ENCODE measurements at regions not wholly inside any gene's neighbourhood (a gene's known extent, or its start where the extent isn't known, plus 50 kb on each side); places are given as distances from the start of the nearest gene placed in this dataset.

DNA sequence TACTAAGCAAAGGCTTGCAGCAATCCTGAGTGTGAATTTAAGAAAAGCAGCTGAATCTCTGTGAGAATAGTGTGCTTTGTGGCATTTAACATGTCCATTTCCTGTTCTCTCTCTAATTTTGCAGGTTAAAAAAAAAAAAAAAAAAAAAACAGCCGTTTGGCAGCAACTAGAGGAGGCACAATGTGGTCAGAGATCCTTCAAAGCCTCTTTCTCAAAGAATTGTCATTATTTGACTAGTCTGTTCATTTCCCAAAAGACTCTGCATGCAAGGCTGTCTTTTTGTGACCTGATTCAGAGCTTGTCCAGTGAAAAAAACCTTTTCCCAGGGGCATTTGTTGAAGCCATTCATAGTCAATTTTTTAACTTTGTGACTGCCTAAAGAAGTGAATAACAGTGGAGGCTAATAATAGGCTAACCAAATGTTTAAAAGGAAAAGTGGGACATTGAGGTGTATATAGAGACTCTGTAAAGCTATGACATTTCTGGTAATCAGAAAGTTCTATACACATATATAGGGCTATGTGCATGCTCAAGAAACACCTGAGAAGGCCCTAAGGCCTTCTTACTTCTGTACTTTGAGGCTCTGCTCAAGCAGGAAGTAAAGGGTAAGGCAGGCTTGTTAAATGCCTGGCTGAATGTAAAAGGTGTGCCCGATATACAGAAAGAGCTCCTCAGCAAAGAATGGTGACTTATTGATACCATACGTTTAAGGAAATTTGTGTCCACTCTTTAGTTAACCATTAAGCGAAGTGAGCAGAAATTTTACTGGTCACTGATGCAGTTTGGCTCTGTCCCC, 289.6 kb upstream of the RAB6C start:
- Mint-ChIP-seq H3K36me3 (no peaks in the 10 kb centered on the region), H3K4me1 (no peaks in the 10 kb centered on the region), H3K9me3 (peaks cover 26% of the 10 kb centered on the region), H3K27ac (no peak overlapping the region), H3K27me3 (ENCODE audit: insufficient read depth, low read depth) (peaks cover 2% of the 10 kb centered on the region), H3K4me3 (no peak overlapping the region)
- Histone ChIP-seq H2AFZ (replicated peaks) (peak overlapping the region; percentile 46), H3K27me3 (no peaks in the 10 kb centered on the region), H3K9ac (no peak overlapping the region), H3K27ac (no peak overlapping the region), H3K9me3 (ENCODE audit: low read depth) (peaks cover 9% of the 10 kb centered on the region), H3F3A (ENCODE audit: low read depth) (no peaks in the 10 kb centered on the region), H3K4me1 (no peaks in the 10 kb centered on the region), H3K36me3 (peaks cover 4% of the 10 kb centered on the region), H4K20me1 (ENCODE audit: low read depth) (no peaks in the 10 kb centered on the region), H3K4me2 (no peak overlapping the region), H3K79me2 (ENCODE audit: low read depth) (no peaks in the 10 kb centered on the region), H3K4me3 (no peak overlapping the region)
- no peak for DNase-seq (ENCODE audit: low spot score)
- TF ChIP-seq EZH2 (IDR thresholded peaks at IDR 0.05): no peak
- no peak for TF ChIP-seq EZH2phosphoT487 (IDR thresholded peaks at IDR 0.05)
- no peak for TF ChIP-seq CTCF (IDR thresholded peaks at IDR 0.05)

DNA sequence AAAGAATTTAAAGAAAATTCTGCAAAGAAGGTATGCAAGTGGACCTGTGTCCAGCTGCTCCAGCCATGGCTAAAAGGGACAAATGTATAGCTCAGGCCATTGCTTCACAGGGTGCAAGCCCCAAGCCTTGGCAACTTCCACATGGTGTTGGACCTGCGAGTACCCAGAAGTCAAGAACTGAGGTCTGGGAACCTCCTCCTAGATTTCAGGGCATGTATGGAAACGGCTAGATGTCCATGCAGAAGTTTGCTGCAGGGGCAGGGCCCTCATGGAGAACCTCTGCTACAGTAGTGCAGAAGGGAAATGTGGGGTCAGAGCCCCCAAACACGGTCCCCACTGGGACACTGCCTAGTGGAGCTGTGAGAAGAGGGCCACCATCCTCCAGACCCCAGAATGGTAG, 284.0 kb upstream of the RAB6C start:
- Mint-ChIP-seq H3K27ac (no peak overlapping the region), H3K9me3 (peaks cover 34% of the 10 kb centered on the region), H3K36me3 (no peaks in the 10 kb centered on the region), H3K4me3 (no peak overlapping the region), H3K4me1 (no peaks in the 10 kb centered on the region), H3K27me3 (ENCODE audit: insufficient read depth, low read depth) (peaks cover 2% of the 10 kb centered on the region)
- Histone ChIP-seq H3K36me3 (peaks cover 4% of the 10 kb centered on the region), H3K4me1 (no peaks in the 10 kb centered on the region), H4K20me1 (ENCODE audit: low read depth) (no peaks in the 10 kb centered on the region), H3K9ac (no peak overlapping the region), H3K9me3 (ENCODE audit: low read depth) (peaks cover 9% of the 10 kb centered on the region), H2AFZ (replicated peaks) (no peak overlapping the region), H3K27ac (no peak overlapping the region), H3F3A (ENCODE audit: low read depth) (no peaks in the 10 kb centered on the region), H3K27me3 (no peaks in the 10 kb centered on the region), H3K4me2 (no peak overlapping the region), H3K4me3 (no peak overlapping the region), H3K79me2 (ENCODE audit: low read depth) (no peaks in the 10 kb centered on the region)
- DNase-seq (ENCODE audit: low spot score): no peak
- TF ChIP-seq EZH2phosphoT487 (IDR thresholded peaks at IDR 0.05): no peak

DNA sequence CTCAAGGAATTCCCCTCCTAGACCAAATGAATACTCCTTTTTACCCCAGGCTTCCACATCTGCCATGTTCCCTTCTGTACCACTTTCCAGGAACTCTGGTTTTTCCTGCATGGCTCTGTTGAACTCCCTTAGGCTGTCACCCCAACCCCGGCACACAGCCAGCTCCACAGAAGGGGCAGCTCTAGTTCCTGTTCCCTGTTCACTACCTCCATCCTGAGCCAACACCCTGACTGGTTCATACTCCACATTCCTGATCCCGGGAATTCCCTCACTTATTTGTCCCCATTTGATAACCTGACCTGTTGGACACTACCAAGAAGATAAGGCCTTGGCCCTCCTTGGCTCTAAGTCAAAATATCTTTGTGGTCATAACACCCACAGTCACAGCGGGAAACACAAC, 280.9 kb upstream of the RAB6C start:
- Histone ChIP-seq H3K4me1 (no peaks in the 10 kb centered on the region), H3F3A (ENCODE audit: low read depth) (no peaks in the 10 kb centered on the region), H3K4me2 (no peak overlapping the region), H3K79me2 (ENCODE audit: low read depth) (no peaks in the 10 kb centered on the region), H3K27ac (no peak overlapping the region), H3K36me3 (no peaks in the 10 kb centered on the region), H3K9me3 (ENCODE audit: low read depth) (no peaks in the 10 kb centered on the region), H3K9ac (no peak overlapping the region), H4K20me1 (ENCODE audit: low read depth) (no peaks in the 10 kb centered on the region), H3K4me3 (no peak overlapping the region), H2AFZ (replicated peaks) (no peak overlapping the region), H3K27me3 (no peaks in the 10 kb centered on the region)
- H3K4me3 Mint-ChIP-seq: no peak overlapping the region
- H3K4me1 Mint-ChIP-seq: no peaks in the 10 kb centered on the region
- peaks cover 19% of the 10 kb centered on the region for H3K9me3 Mint-ChIP-seq
- TF ChIP-seq CTCF (IDR thresholded peaks at IDR 0.05) (no peak), EZH2 (IDR thresholded peaks at IDR 0.05) (no peak)
- H3K27me3 Mint-ChIP-seq (ENCODE audit: insufficient read depth, low read depth): no peaks in the 10 kb centered on the region
- no peaks in the 10 kb centered on the region for H3K36me3 Mint-ChIP-seq
- no peak for DNase-seq (ENCODE audit: low spot score)
- no peak overlapping the region for H3K27ac Mint-ChIP-seq

- H3K4me3 ChIP-seq: no peak overlapping the region
- no peaks in the 10 kb centered on the region for H3K9me3 ChIP-seq (ENCODE audit: low read depth)
- no peaks in the 10 kb centered on the region for H3K36me3 Mint-ChIP-seq
- H2AFZ ChIP-seq (replicated peaks): no peak overlapping the region
- H3K27me3 ChIP-seq: no peaks in the 10 kb centered on the region
- no peaks in the 10 kb centered on the region for H3K79me2 ChIP-seq (ENCODE audit: low read depth)
- no peak overlapping the region for H3K4me3 Mint-ChIP-seq
- H3K4me1 ChIP-seq: no peaks in the 10 kb centered on the region
- H3K27me3 Mint-ChIP-seq (ENCODE audit: insufficient read depth, low read depth): peaks cover 4% of the 10 kb centered on the region
- no peaks in the 10 kb centered on the region for H3K4me1 Mint-ChIP-seq
- no peaks in the 10 kb centered on the region for H3F3A ChIP-seq (ENCODE audit: low read depth)
- no peak for DNase-seq (ENCODE audit: low spot score)
- no peak overlapping the region for H3K27ac ChIP-seq
- no peaks in the 10 kb centered on the region for H4K20me1 ChIP-seq (ENCODE audit: low read depth)
- no peak for TF ChIP-seq EZH2 (IDR thresholded peaks at IDR 0.05)
- TF ChIP-seq EZH2phosphoT487 (IDR thresholded peaks at IDR 0.05): no peak
- TF ChIP-seq CTCF (IDR thresholded peaks at IDR 0.05): no peak
- peaks cover 22% of the 10 kb centered on the region for H3K9me3 Mint-ChIP-seq
- H3K9ac ChIP-seq: no peak overlapping the region
- peak overlapping the region; percentile 72 for H3K27ac Mint-ChIP-seq
- no peak overlapping the region for H3K4me2 ChIP-seq
- no peaks in the 10 kb centered on the region for H3K36me3 ChIP-seq
These were observed 279.5 kb upstream of the RAB6C start for GRCh38 chr2:129699781-129700573.

All from neural progenitor cell (in vitro differentiated cells).